HK-2 (cell line): ENCODE measurements at regions not wholly inside any gene's neighbourhood (a gene's known extent, or its start where the extent isn't known, plus 50 kb on each side); places are given as distances from the start of the nearest gene placed in this dataset.
"Not testable (repeated sequence)": the region's sequence is repeated elsewhere in the genome, so short reads cannot be mapped to it uniquely, and the experiment has no call there.

Experiments used
- DNase-seq: peaks from one replicate; pipeline ENCODE4 v3.0.0-alpha.2; 2018; ENCODE audit not compliant: unreplicated experiment

- no peak for DNase-seq
Measured at GRCh38 chr5:130955041-130955440, 210.0 kb downstream of the HINT1 start.

- no peak for DNase-seq
Measured at GRCh38 chr5:130954336-130954735, 210.7 kb downstream of the HINT1 start.

GRCh38 chr5:130939059-130939458 lies 226.0 kb downstream of the HINT1 start:
- DNase-seq: no peak

- DNase-seq: no peak
Measured at GRCh38 chr5:130937046-130937445, 228.0 kb downstream of the HINT1 start.

GRCh38 chr5:130923543-130924124 lies 241.4 kb downstream of the HINT1 start:
- DNase-seq: no peak

- DNase-seq: no peak
Measured at GRCh38 chr5:130912088-130912487, 253.0 kb downstream of the HINT1 start.

GRCh38 chr5:130908186-130908585 lies 256.9 kb downstream of the HINT1 start:
- no peak for DNase-seq

- DNase-seq: not testable (repeated sequence)
Measured at GRCh38 chr5:130897537-130898195, 267.4 kb downstream of the HINT1 start.

GRCh38 chr5:130897181-130897536 lies 267.9 kb downstream of the HINT1 start:
- not testable (repeated sequence) for DNase-seq

GRCh38 chr5:130896636-130897035 lies 268.4 kb downstream of the HINT1 start:
- DNase-seq: no peak

GRCh38 chr5:130893006-130893405 lies 272.1 kb downstream of the HINT1 start:
- no peak for DNase-seq

- no peak for DNase-seq
Measured at GRCh38 chr5:130890610-130891009, 274.4 kb downstream of the HINT1 start.

- no peak for DNase-seq
Measured at GRCh38 chr5:130885691-130886090, 279.4 kb downstream of the HINT1 start.

GRCh38 chr5:130885027-130885426 lies 280.0 kb downstream of the HINT1 start:
- DNase-seq: no peak

- DNase-seq: no peak
Measured at GRCh38 chr5:130884023-130884422, 281.0 kb downstream of the HINT1 start.

GRCh38 chr5:130875656-130876055 lies 289.4 kb downstream of the HINT1 start:
- DNase-seq: no peak

- no peak for DNase-seq
Measured at GRCh38 chr5:130874861-130875417, 290.1 kb downstream of the HINT1 start.

- no peak for DNase-seq
Measured at GRCh38 chr5:130871346-130872086, 293.5 kb downstream of the HINT1 start.

- no peak for DNase-seq
Measured at GRCh38 chr5:130870691-130871090, 294.4 kb downstream of the HINT1 start.

GRCh38 chr5:130868186-130868840 lies 296.7 kb downstream of the HINT1 start:
- DNase-seq: no peak

GRCh38 chr5:130845049-130845765 lies 319.8 kb downstream of the HINT1 start:
- DNase-seq: no peak
